HL-60/S4 treated with phorbol 12-myristate 13-acetate at 8.2 ng/mL for 4 days and 3 days (cell line): ENCODE measurements at regions not wholly inside any gene's neighbourhood (a gene's known extent, or its start where the extent isn't known, plus 50 kb on each side); places are given as distances from the start of the nearest gene placed in this dataset.

ENCODE experiments used
- in situ Hi-C: fragments of 300-500 bp; cut with MboI; formaldehyde crosslinking; loops from 2 replicates; pipeline ENCODE4 v1.15.0; 2022; ENCODE audit warnings: low sequenced_read_pairs

DNA sequence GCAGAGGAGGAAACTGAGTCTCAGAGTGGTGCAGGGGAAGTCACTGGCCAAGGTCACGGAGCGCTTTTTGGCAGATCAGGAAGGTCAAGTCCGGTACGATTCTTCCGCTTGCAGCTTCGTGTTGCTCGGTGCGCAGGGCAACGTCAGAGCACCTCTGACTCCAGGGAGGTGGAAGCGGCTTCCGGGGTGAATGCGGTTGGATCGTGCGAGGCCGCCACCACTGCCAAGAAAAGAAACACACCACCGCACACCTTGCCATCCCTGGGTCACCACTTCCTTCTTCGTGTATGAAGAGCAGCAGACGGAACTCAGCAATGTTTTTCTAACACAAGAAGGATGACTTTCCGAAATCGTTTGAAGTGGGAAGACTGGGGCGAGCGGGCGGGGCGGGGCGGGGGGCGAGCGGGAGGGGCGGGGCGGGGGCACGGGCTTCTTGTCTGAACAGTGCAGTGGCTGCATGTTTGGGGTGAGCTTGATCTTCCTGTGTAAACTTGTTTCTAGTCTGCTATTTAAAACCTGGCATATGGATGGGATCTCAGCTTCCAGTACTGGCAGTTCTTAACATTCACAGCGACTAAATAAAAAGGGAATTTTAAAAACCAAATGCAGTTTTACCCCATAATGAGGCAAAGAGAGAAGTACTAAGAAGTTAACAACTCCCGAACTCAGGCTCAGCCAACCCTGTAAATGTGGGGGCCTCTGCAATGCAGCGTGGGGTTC lies 300.0 kb downstream of the RRAGC start:
- in situ Hi-C loops = no loop called here

DNA sequence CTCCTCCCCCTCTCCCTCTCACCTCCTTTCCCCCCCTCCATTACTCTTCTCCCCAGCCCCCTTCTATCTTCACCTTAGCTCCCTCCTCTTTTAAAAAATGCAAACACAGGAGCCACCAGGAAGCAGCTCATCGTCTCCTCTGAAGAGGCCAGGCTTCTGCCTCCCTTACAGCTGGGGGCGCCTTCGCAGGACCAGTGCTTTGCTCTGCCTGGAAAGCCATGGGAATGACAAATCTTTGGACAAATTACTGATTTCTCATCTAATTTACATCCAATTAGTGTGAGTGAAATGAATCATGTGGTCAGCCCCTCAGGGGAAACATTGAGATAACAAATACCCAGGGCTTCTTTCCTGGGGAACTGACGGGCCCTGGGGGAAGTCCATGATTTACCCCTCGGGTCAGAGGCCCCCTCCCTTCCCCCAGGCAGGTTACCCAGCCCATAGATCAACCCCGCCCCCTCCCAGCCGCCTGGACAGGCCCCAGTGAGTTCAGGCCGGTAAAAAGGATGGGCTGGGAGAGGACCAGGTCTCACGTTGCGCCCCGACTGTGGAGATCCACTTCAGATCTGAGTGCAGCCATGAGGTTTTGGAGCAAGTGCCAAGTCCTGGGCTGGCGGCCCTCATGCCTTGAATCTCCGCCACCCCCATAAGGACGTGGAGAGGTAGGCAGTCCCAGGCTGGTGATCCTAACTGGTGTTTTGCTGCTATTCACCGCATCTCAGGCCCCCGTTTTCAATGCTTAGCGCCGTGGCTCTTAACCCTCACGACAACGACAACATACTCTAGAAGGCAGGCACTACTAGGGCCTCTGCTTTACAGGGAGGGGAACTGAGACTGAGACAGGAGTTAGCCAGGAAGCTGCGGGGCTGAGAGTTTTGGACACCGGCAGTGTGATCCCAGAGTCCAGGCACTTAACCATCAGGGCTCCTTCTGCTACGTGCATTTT lies 300.8 kb downstream of the RRAGC start:
- in situ Hi-C loops = no loop called here

DNA sequence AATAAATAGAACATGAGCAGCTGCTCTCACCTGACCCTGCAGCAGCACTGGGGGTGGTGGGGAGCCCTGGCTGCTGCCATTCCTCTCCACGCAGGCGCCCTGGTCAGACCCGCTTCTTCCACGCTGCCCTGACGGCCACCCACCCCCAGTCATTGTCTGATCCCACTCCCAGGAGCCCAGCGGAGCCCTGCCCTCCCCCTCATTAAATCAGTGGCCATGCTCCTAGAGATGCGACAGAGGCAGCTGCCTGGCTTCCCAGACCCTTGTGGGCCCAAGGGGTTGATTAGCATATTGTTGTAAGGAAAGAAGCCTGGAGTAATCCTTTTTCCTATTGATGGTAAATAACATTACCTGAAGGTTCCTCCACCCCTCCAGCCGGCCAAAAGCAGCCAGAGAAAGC lies 301.5 kb downstream of the RRAGC start:
- in situ Hi-C loops = no loop called here

DNA sequence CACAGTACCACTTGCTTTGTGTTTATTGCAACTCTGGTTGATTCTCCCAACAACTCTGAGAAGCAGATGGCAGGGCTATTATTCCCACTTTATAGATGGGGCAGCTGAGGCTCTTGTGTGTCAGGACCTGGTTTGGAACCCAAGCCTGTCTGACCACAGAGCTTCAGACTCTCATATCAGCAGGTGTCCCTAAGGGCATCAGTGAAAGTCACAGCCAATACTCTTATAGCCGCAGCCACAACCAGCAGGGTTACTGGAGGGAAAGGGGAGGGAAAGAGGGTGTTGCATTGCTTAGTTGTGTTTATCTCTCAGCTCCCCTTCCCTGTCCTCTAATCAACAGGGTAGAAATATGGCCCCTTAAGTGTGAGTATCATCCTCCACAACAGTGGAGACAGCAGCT lies 304.0 kb downstream of the RRAGC start:
- in situ Hi-C loops = no loop called here

DNA sequence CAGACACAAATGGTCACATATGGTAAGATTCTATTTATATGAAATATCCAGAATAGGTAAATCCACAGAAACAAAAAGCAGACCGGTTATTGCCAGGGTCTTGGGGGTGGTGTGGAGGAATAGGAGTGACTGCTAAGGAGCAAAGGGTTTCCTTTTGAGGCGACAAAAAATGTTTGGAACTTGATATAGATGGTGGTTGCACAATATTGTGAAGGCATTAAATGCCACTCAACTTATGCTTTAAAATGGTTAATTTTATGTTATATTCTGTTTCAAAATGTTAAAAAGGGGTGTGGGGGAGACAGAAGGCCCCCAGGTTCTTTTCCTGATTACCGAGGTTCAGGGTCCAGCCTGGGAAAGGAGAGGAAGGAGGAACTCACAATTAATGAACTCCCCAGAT lies 304.4 kb downstream of the RRAGC start:
- in situ Hi-C loops = no loop called here

DNA sequence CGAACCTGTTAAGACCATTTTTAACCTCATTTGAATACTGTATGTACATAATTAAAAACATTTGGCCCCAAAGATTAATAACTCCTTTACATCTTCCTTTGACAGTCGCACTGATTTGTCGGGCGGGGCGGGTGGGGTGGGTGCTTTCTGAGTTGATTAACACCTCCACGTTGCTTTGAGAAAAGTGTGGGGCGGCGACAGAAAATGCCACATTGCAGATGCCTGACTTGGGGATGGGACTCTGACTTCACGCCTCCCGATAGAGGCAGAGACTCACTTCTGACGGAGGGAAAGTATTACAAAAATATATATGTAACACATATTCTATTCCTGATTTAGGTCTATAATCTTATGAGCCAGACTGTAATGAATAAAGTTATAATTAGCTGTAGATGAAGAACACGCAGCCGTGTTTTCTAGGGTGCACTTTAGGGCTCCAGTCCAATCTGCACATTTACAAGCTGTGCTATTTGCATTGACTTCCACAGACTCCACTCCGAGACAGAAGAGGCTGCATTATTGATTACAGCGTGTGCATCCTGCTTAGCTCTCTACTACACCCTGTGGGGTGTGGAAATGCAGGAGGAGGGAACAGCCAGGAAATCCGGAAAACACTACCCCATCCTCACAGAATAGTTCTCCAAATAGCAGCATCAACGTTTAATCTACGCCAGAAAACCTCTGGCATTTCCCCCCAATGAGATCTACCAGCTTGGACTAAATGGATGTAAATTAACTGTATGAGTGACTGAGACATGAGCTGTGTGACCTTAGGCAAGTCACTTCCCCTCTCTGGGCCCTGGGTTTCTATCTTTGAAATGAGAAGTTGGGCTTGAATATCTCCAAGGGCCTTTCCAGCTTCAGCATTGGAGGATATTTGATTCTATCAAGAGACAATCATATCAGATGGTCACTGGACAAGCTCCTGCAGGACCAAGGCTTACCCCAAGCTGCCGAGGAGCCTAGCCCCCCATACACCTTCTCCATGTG lies 308.0 kb downstream of the RRAGC start:
- in situ Hi-C loops = no loop called here

DNA sequence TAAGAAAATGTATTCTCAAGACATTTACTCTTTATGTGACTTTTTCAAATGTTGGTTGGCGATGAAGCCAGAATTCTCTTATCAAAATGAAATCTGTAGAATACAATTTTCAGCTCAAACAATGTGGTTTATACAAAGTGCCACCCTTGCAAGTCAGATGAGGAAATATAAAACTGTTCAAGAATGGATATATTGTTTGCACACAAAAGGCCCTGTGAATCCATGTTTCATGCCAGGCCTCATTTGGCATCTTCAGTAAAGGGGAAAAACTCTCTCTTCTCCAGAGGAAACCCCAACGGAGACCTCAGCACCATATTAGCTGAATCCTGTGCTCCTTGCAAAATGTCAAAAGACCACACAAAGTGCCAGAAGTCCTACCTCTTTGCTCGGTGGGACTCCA lies 310.4 kb downstream of the RRAGC start:
- in situ Hi-C loops = no loop called here

DNA sequence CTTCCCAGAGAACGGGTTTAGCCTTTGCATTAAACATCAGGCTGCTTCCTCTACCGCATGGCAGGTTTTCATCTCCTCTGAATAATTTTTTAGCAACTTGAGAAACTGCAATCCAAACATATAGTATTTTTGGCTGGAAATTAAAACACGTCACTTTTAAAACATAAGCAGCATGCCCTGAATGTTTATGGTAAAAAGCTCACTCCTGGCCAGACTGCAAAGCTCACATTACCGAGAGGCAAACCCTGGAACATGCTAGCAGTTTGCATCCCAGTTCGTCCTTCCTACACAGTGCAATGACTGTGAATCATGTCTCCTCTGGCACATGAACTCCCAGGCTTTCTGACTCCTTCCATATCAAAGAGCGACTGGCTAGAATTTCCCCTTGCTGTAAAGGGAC lies 312.3 kb downstream of the RRAGC start:
- in situ Hi-C loops = no loop called here

DNA sequence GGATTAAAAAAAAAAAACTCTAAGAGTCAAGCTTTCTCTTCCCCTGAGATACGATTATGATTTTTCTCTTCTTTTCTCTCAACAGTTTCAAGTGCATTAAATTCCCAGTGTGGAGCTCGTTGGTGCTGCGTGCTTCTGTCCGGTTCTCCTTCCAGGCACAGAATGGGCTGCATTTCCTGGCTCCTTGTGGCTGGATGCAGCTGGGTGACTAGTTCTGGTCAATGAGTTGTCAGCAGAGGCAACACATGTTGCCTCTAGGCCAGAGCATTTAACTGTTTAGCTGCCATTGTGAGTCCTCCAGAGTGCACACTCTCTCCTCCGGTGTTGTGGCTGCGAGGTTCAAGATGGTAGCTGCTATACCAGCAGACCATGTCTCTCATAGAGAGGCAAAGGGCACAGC lies 312.9 kb downstream of the RRAGC start:
- in situ Hi-C loops = no loop called here

DNA sequence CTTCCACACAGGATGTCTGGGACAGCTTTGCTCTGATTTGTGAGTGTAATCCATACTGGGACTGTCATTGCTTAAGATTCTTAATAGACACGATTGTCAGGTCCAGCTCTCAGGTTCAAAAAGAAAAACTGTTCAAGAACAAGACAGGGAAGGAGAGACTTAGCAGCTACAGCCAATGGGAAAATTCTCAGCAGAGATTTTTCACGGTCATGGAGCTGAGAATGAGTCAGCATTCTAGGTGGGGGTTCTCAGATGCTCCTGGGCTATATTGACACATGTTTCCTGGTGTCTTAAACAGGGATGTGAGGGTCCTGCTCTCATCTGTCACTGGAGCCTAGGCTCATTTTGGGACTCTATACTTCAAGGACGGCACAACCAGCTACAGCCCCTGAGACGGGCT lies 318.3 kb downstream of the RRAGC start:
- in situ Hi-C loops = no loop called here

DNA sequence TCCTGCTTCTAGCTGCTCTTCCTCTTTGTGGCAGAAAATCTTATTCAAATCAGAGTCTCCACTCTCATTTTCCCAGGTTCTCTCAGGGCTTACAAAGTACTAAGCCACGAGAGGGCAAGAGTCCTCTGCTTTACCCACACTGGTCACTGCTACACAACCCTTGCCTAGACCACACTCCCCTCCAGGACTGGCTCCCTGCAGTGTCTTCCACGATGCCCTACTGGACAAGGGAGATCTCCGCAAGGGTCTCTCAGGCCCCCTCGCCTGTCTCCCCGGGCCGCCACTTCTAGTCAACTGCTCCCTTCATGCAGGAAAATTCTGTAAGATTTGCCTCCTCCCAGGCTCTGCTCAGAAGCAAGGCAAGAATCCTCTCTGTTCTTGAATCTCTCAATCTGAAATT lies 319.6 kb downstream of the RRAGC start:
- in situ Hi-C loops = no loop called here

DNA sequence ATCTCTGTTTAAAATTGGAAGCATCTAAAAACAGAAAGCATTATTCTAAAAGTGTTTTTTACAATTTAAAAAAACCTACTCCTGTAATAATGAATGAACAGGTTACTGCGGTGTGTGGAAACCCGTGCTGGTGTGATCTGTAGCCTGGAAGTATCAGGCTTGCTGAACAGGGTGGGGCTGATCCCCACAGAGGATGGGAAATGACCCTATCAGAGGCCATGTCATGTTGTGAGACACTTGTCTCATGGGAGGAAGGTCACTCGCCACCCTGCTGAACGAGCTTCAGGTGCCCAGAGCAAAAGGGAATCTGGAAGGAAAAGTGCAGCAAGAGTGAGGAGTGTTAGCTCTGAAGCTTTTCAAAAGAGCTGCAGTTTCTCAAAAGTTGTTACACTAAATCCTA lies 320.7 kb downstream of the RRAGC start:
- in situ Hi-C loops = no loop called here

DNA sequence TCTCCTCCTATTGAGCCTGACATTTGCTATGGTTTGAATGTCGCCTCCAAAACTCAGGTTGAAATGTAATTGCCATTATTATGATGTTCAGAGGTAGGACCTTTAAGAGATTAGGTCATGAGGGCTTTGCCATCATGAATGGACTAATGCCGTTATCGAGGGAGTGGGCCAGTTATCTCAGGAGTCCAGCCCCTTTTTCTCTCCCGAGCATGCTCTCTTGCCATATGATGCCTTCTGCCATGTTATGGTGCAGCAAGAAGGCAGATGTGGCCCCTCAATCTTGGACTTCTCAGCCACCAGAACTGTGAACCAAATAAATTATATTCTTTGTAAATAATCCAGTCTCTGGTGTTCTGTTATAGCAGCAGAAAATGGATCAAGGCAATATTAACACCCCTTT lies 323.5 kb downstream of the RRAGC start:
- in situ Hi-C loops = no loop called here

DNA sequence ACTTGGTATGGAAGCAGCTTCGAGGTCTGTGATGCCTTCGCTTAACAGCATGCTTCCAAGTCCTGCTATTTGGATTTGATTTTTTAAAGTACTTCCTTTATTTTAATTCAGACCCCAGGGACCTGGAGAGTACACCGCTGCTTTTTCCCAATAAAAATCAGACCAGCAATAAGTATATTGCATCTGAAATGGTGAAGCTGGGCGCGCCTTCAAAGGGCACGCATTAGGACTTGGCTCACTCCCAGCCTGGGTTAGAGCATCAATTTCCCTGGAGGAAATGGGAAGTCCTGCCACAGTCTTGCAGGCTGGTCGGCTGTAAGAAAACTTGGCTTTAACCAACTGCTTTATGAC lies 325.1 kb downstream of the RRAGC start:
- in situ Hi-C loops = no loop called here

DNA sequence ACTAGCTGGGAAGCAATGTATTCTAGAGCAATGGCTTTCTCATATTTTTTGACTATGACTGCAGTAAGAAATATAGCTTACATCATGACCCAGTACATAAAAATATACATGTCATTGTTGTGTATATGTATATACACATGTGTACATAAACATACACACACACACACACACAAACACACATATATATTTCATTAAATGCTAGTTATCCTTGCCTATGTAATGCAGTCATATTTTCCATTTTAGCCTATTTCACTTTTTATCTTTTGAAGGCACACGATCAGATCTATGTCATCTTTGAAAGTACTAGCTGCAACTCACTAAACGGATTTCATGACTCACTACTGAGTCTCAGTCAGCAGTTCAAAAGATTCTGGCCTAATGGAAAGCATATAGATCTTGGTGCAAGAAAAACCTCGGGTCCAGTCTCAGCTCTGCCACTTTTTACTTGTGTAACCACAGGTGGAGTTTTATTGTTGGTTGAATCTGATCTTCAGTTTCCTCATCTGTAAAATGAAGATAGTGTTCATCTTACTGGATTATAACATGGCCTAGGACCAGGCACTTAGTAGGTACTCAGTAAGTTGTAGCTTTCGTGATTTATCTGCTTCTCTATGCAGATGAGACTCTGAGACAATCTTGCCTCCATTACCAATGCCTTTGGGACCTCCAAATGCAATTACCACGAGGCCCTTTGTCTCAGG lies 325.6 kb downstream of the RRAGC start:
- in situ Hi-C loops = no loop called here

DNA sequence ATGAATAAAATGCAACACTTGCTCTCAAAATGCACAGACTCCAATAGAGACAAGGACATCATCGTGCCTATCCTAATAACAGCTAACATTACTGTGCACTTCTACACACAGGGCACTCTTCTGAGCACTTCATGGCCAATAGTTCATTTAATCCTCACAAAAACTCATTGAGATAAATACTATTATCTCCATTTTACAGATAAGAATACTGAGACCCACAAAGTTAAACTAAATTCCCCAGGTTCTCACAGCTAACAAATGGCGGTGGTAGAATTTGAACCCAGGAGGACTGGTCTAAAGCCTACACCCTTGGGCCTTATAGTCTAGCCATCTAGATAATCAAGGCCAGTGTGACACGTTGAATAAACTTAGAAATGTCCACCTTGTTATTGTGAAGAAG lies 328.6 kb downstream of the RRAGC start:
- in situ Hi-C loops = no loop called here

DNA sequence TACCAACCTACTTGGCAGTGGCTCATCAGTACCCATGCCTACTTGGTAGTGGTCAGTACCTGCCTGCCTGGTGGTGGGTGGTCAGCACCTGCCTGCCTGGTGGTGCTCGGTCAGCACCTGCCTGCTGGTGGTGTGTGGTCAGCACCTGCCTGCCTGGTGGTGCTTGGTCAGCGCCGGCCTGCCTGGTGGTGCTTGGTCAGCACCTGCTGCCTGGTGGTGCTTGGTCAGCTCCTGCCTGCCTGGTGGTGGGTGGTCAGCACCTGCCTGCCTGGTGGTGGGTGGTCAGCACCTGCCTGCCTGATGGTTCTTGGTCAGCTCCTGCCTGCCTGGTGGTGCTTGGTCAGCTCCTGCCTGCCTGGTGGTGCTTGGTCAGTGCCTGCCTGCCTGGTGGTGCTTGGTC lies 329.6 kb downstream of the RRAGC start:
- in situ Hi-C loops = no loop called here

DNA sequence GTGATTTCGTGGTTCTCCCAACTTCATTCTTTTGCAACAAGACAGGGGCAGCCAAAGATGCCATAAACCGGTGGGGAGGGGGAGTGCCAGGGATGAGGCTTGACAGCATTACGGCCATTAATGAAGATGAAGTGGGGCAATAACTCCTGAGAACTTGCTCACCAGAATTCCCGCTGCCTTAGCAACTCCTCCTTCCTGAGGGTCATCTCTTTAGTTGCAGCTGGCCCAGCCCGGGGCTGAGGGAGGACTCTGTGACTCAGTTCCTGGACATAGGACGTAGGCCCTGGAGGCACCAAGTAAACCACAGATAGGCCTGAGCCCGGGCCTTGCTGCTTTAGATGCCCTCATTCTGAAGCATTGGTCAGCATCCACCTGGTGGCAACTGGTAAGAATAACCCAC lies 330.2 kb downstream of the RRAGC start:
- in situ Hi-C loops = no loop called here

DNA sequence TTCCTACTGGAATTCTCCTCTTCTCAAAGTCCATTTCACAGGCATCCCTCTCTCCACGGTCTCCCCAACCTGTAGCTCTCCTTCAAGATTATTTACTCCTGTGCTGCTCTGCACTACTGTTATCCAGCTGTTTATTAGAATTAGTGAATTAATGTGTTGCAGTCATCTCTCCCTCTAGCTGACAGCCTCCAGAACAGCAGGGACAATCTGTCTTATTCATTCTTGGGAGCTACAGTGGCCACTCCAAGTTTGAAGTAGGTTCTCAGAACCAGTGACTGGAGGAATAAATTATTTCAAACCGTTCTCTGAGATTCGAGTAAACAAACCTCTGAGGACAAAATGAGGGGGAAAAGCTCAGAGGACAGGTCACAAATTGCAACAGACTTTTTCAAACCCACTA lies 330.9 kb downstream of the RRAGC start:
- in situ Hi-C loops = no loop called here

DNA sequence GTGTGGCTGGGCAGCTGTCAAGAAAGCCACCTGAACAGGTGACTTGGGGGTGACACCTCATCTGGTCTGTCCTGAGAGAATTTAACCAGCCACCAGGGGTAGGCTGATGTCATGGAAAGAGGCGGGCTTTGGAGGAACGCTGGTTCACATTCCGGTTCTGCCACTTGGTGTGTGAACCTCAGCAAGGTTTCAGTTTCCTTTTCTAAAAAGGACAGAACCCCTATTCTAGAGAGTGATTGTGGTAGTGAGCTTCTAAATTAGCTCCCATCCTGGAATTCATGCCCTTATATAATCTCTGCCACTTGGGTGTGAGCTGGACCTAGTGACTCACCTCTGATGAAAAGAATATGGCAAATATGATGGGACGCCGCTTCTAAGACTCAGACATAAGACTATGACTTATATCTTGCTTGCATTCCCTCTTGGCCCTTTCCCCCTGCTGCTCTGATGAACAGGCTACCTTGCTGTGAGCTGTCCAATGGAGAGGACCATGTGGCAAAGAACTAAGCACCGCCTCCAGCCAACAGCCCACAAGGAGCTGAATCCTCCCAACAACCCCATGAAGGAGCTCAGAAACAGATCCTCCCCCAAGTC lies 332.1 kb downstream of the RRAGC start:
- in situ Hi-C loops = no loop called here
